ENCODE measurements at regions not wholly inside any gene's neighbourhood (a gene's known extent, or its start where the extent isn't known, plus 50 kb on each side); places are given as distances from the start of the nearest gene placed in this dataset.
"Not testable (repeated sequence)": the region's sequence is repeated elsewhere in the genome, so short reads cannot be mapped to it uniquely, and the experiment has no call there.

GRCh38 chr11:92168936-92169335 is 55.7 kb upstream of the FAT3 start:
- no peak for DNase-seq (ENCODE audit: low spot score)

- no peak for DNase-seq (ENCODE audit: low spot score)
These were observed 57.0 kb upstream of the FAT3 start for GRCh38 chr11:92167571-92167970.

GRCh38 chr11:92166335-92166734 is 58.3 kb upstream of the FAT3 start:
- no peak for DNase-seq (ENCODE audit: low spot score)

DNA sequence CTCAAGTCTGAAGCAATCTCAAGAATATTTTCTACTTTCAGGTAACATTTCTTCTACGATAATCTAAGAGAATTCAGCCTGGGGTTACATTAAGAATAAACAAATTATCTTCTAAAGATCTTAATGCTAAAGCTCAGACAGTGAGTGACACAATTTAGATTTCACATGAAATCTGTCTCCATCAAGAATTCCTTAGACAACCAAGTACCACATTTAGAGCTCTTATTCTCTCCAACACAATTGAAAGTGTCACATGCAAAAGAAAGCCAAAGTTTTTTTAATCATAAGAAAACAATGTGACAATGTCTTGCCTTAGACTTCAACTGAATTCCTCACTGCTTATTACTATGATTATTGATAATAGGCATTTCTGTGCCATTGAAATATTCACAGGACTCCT is 60.7 kb upstream of the FAT3 start:
- no peak for DNase-seq (ENCODE audit: low spot score)

- DNase-seq (ENCODE audit: low spot score): no peak
These were observed 61.8 kb upstream of the FAT3 start for GRCh38 chr11:92162776-92163175.

DNA sequence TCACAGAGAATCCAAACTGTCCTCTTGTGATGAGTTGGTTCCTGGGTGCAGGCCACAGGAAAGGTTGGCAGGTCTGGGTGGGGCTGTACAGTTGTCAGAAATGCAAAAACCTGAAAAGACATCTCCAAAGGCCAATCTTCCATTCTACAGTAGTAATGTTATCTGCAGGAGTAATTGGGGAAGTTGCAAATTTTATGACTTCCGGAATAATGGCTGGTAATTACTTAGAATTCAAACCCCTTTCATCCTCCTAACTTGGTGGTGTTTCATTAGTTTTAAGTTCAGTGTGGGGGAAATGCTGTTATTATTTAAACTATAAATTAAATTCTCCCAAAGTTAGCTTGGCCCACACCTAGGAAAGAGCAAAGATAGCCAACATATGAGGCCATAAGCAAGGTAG is 64.7 kb upstream of the FAT3 start:
- DNase-seq (ENCODE audit: low spot score): no peak

DNA sequence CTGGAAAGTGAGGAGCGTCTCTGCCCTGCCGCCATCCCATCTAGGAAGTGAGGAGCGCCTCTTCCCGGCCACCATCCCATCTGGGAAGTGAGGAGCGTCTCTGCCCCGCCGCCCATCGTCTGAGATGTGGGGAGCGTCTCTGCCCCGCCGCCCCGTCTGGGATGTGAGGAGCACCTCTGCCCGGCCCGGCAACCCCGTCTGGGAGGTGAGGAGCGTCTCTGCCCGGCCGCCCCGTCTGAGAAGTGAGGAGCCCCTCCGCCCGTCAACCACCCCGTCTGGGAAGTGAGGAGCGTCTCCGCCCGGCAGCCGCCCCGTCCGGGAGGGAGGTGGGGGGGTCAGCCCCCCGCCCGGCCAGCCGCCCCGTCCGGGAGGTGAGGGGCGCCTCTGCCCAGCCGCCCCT is 67.2 kb upstream of the FAT3 start:
- DNase-seq (ENCODE audit: low spot score): not testable (repeated sequence)

- DNase-seq (ENCODE audit: low spot score): no peak
These were observed 70.0 kb upstream of the FAT3 start for GRCh38 chr11:92154611-92155010.

DNA sequence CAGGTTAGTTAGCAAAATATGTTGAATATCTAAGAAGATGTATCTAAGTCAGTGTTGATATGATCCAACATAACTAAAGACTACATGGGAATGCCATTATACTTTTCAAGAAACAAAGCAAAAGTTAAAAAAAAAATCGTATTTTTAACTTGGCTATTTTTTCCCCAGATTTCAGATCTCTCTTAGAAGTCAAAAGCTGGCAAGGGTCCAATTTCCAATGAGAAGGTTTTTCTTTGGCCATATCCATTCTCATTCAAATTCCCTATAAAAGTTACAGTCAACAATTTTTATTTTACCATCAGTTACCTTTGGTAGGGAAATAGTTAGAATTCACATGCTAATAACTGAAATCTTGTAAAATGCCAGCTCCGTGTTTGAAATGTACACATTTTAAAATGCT is 70.5 kb upstream of the FAT3 start:
- DNase-seq (ENCODE audit: low spot score): no peak

- no peak for DNase-seq (ENCODE audit: low spot score)
These were observed 71.1 kb upstream of the FAT3 start for GRCh38 chr11:92153542-92153941.

DNA sequence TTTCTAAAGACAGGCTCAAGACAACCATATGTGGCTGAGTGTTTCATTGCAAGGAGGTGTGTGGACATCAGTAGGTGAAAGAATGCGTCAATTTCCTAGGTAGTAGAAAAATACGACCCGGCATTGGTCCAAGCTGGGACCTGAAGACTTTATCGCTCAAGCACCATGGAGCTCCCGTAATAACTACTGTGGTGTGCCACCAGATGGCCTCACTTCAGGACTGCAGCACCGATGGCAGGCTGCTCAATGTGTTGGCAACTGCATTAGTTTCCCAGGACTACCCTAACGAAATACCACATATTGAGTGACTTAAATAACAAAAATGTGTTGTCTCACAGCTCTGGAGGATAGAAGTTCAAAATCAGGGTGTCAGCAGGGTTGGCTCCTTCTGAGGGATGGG is 72.4 kb upstream of the FAT3 start:
- DNase-seq (ENCODE audit: low spot score): no peak

DNA sequence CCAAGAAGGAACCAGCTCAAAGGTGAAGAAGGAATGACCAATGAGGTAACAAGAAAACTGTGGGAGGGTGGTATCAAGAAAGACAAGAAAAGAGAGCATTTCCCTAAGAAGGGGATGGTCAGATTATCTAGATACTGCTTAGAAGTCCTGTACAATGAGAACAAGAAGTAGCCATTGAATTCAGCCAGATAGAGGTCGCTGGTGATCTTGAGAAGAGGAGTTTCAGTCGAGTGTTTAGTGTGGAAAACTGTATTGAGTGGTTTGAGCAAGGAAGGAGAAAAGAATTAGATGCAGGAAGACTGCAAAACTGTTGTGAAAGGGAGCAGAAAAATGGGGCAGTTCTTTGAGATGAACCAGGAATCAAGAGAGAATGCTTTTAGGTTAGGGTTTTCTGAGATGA is 74.6 kb upstream of the FAT3 start:
- no peak for DNase-seq (ENCODE audit: low spot score)

GRCh38 chr11:92141725-92142124 is 82.9 kb upstream of the FAT3 start:
- DNase-seq (ENCODE audit: low spot score): no peak

- DNase-seq (ENCODE audit: low spot score): no peak
These were observed 83.5 kb upstream of the FAT3 start for GRCh38 chr11:92141159-92141558.

GRCh38 chr11:92140021-92140420 is 84.6 kb upstream of the FAT3 start:
- no peak for DNase-seq (ENCODE audit: low spot score)

GRCh38 chr11:92138296-92138695 is 86.3 kb upstream of the FAT3 start:
- DNase-seq (ENCODE audit: low spot score): no peak

- DNase-seq (ENCODE audit: low spot score): no peak
These were observed 86.9 kb upstream of the FAT3 start for GRCh38 chr11:92137747-92138146.

- no peak for DNase-seq (ENCODE audit: low spot score)
These were observed 87.8 kb upstream of the FAT3 start for GRCh38 chr11:92136797-92137196.

DNA sequence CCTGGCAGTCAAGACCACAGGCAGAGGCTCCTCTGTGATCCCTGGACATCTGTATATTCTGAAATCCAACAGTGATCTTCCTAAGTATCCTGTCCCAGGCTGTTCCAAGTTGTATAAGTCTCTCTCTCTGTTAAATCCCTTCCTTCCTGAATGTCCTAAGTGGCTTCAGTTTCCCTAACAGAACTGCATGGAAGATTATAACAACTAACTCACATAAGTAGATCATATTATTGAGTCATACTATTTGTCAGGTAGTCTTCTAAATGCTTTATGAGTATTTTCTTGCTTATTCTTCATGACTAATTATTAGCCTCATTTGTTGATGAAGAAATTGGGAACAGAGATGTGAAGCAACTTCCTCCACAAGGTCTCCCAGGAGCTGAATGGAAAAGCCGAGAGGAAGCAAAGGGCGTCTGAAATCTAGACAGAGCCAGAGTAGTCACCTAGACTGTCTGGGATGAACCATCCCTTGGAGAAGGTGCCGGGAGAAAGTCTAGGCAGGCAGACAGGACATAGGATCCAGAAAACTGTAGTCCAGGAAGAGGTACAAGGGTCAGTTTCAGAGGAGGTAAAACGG is 93.2 kb upstream of the FAT3 start:
- DNase-seq (ENCODE audit: low spot score): no peak

GRCh38 chr11:92130421-92130831 is 94.2 kb upstream of the FAT3 start:
- no peak for DNase-seq (ENCODE audit: low spot score)

- DNase-seq (ENCODE audit: low spot score): no peak
These were observed 94.8 kb upstream of the FAT3 start for GRCh38 chr11:92129811-92130210.

GRCh38 chr11:92128026-92128425 is 96.6 kb upstream of the FAT3 start:
- no peak for DNase-seq (ENCODE audit: low spot score)

GRCh38 chr11:92125321-92125720 is 99.3 kb upstream of the FAT3 start:
- no peak for DNase-seq (ENCODE audit: low spot score)

- no peak for DNase-seq (ENCODE audit: low spot score)
These were observed 101.1 kb upstream of the FAT3 start for GRCh38 chr11:92123540-92123939.

DNA sequence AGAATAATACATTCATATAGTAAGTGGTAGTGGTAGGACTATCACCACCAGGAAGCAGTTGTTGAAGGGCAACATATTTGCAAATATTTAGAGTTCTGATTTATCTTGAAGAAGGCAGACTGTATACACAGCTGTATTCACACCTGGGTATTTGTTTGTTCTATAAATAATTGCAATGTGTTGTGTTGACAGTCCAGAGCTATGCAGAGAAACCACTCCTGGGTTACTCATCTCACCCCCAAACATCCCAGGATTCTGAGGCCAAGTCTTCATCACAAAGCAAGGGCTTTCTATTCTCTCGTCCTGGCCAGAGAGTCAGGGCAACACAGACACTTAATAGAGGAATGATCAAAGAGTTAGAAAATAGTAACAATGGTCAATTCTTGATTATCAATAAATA is 102.1 kb upstream of the FAT3 start:
- DNase-seq (ENCODE audit: low spot score): no peak
